Glutamatergic neuron (in vitro differentiated cells): ENCODE measurements at regions not wholly inside any gene's neighbourhood (a gene's known extent, or its start where the extent isn't known, plus 50 kb on each side); places are given as distances from the start of the nearest gene placed in this dataset.

Experiments
- DNase-seq: peaks from one replicate; pipeline ENCODE4 v3.0.0; 2022
- H3K27ac Mint-ChIP-seq: one replicate; pipeline ENCODE4 v1.8.0; 2020; ENCODE audit warnings: mild to moderate bottlenecking, mixed read lengths, inconsistent platforms; ENCODE audit not compliant: unreplicated experiment
- H3K27me3 Mint-ChIP-seq: one replicate; pipeline ENCODE4 v1.8.0; 2020; ENCODE audit warnings: mild to moderate bottlenecking, moderate library complexity, mixed read lengths, inconsistent platforms; ENCODE audit not compliant: unreplicated experiment
- H3K36me3 Mint-ChIP-seq: one replicate; pipeline ENCODE4 v1.8.0; 2020; ENCODE audit warnings: mild to moderate bottlenecking, mixed read lengths, inconsistent platforms; ENCODE audit not compliant: unreplicated experiment
- H3K4me1 Mint-ChIP-seq: one replicate; pipeline ENCODE4 v1.8.0; 2020; ENCODE audit warnings: mild to moderate bottlenecking, low read depth, mixed read lengths, inconsistent platforms; ENCODE audit not compliant: unreplicated experiment
- H3K4me3 Mint-ChIP-seq: one replicate; pipeline ENCODE4 v1.8.0; 2020; ENCODE audit warnings: mild to moderate bottlenecking, mixed read lengths, inconsistent platforms; ENCODE audit not compliant: unreplicated experiment
- H3K9me3 Mint-ChIP-seq: one replicate; pipeline ENCODE4 v1.8.0; 2020; ENCODE audit warnings: mild to moderate bottlenecking, moderate library complexity, mixed read lengths, inconsistent platforms; ENCODE audit not compliant: unreplicated experiment
- CTCF ChIP-seq: fragments of 200-600 bp; sonication (generic); IDR thresholded peaks from one replicate; pipeline ENCODE4 v1.5.0; 2021; ENCODE audit not compliant: partially characterized antibody, unreplicated experiment

- Mint-ChIP-seq H3K36me3 (peaks cover 8% of the 10 kb centered on the region), H3K4me3 (peak overlapping the region; percentile 38), H3K9me3 (peaks cover 30% of the 10 kb centered on the region), H3K27me3 (peaks cover 16% of the 10 kb centered on the region), H3K27ac (peak overlapping the region; percentile 87), H3K4me1 (peaks cover 35% of the 10 kb centered on the region)
- peak; percentile 53 for DNase-seq
- TF ChIP-seq CTCF, result no peak
Observed at GRCh38 chr12:132428936-132429601, 60.9 kb upstream of the FBRSL1 start.

GRCh38 chr12:132427999-132428935, 61.7 kb upstream of the FBRSL1 start:
- H3K27ac Mint-ChIP-seq, result peak overlapping the region; percentile 87
- H3K9me3 Mint-ChIP-seq, result peaks cover 28% of the 10 kb centered on the region
- H3K4me3 Mint-ChIP-seq, result peak overlapping the region; percentile 61
- H3K36me3 Mint-ChIP-seq, result peaks cover 8% of the 10 kb centered on the region
- H3K27me3 Mint-ChIP-seq, result peaks cover 15% of the 10 kb centered on the region
- no peak for TF ChIP-seq CTCF
- DNase-seq, result peak; percentile 52
- peaks cover 36% of the 10 kb centered on the region for H3K4me1 Mint-ChIP-seq

GRCh38 chr12:132427174-132427768, 62.7 kb upstream of the FBRSL1 start:
- Mint-ChIP-seq H3K36me3 (peaks cover 12% of the 10 kb centered on the region), H3K27me3 (peaks cover 19% of the 10 kb centered on the region), H3K27ac (peak overlapping the region; percentile 73), H3K4me1 (peaks cover 39% of the 10 kb centered on the region), H3K4me3 (peak overlapping the region; percentile 61), H3K9me3 (peaks cover 33% of the 10 kb centered on the region)
- TF ChIP-seq CTCF, result no peak
- DNase-seq, result peak; percentile 38

- Mint-ChIP-seq H3K36me3 (peaks cover 12% of the 10 kb centered on the region), H3K27ac (peak overlapping the region; percentile 68), H3K4me1 (peaks cover 43% of the 10 kb centered on the region), H3K27me3 (peaks cover 23% of the 10 kb centered on the region), H3K4me3 (no peak overlapping the region), H3K9me3 (peaks cover 36% of the 10 kb centered on the region)
- no peak for TF ChIP-seq CTCF
- DNase-seq, result no peak
Observed at GRCh38 chr12:132426349-132427173, 63.4 kb upstream of the FBRSL1 start.
